Endodermal cell (in vitro differentiated cells): ENCODE measurements at regions not wholly inside any gene's neighbourhood (a gene's known extent, or its start where the extent isn't known, plus 50 kb on each side); places are given as distances from the start of the nearest gene placed in this dataset.

Experiments used
- DNase-seq: peaks from one replicate; pipeline ENCODE4 v3.0.0-alpha.2; 2017
- H3K27ac ChIP-seq: 2 replicates; pipeline ENCODE4 v1.5.1; 2013; ENCODE audit warnings: mild to moderate bottlenecking, low read depth, low read length, moderate library complexity
- H3K27me3 ChIP-seq: 2 replicates; pipeline ENCODE4 v1.6.1; 2013; ENCODE audit warnings: mild to moderate bottlenecking, low read length, moderate library complexity; ENCODE audit not compliant: insufficient read depth, control insufficient read depth, poor library complexity, severe bottlenecking
- H3K36me3 ChIP-seq: 2 replicates; pipeline ENCODE4 v1.7.0; 2013; ENCODE audit warnings: mild to moderate bottlenecking, low read length, moderate library complexity; ENCODE audit not compliant: control insufficient read depth, insufficient read depth
- H3K4me1 ChIP-seq: one replicate; pipeline ENCODE4 v1.7.0; 2013; ENCODE audit warnings: low read length; ENCODE audit not compliant: control insufficient read depth, insufficient read depth
- H3K4me3 ChIP-seq: 2 replicates; pipeline ENCODE4 v1.5.1; 2013; ENCODE audit warnings: mild to moderate bottlenecking, low read length, moderate library complexity
- H3K9ac ChIP-seq: 2 replicates; pipeline ENCODE4 v1.6.1; 2013; ENCODE audit warnings: mild to moderate bottlenecking, low read length, moderate library complexity; ENCODE audit not compliant: poor library complexity, severe bottlenecking; ENCODE audit errors: extremely low read depth
- H3K9me3 ChIP-seq: 2 replicates; pipeline ENCODE4 v1.6.1; 2013; ENCODE audit warnings: mild to moderate bottlenecking, low read length, moderate library complexity; ENCODE audit not compliant: control insufficient read depth
- H3K27ac Mint-ChIP-seq: 2 replicates; pipeline ENCODE4 v1.8.0; 2020; ENCODE audit warnings: mixed read lengths
- H3K27me3 Mint-ChIP-seq: 2 replicates; pipeline ENCODE4 v1.8.0; 2021; ENCODE audit warnings: mild to moderate bottlenecking, mixed read lengths; ENCODE audit not compliant: insufficient read depth
- H3K36me3 Mint-ChIP-seq: 2 replicates; pipeline ENCODE4 v1.8.0; 2020; ENCODE audit warnings: low read depth, mixed read lengths
- H3K4me1 Mint-ChIP-seq: 2 replicates; pipeline ENCODE4 v1.8.0; 2020; ENCODE audit warnings: mixed read lengths
- H3K4me3 Mint-ChIP-seq: 2 replicates; pipeline ENCODE4 v1.8.0; 2020; ENCODE audit warnings: mild to moderate bottlenecking, moderate library complexity, mixed read lengths
- H3K9me3 Mint-ChIP-seq: 2 replicates; pipeline ENCODE4 v1.8.0; 2020; ENCODE audit warnings: mild to moderate bottlenecking, mixed read lengths
- CTCF ChIP-seq: fragments of 200-600 bp; sonication (generic); conservative IDR thresholded peaks from 2 replicates; pipeline ENCODE4 v1.5.0; 2021; ENCODE audit warnings: antibody characterized with exemption, mild to moderate bottlenecking
- WGBS, 2 experiments: methylation state at CpG; one replicate each; pipeline versions ENCODE4 v1.1.5 to v1.1.7; 2013; ENCODE audit warnings: missing lambda C conversion rate in 2 of 2, mixed read lengths in 1 of 2; ENCODE audit not compliant: insufficient coverage in 1 of 2, insufficient read length in 1 of 2; 5-methylcytosine and 5-hydroxymethylcytosine counted together

GRCh38 chr5:56326116-56326515, 93.0 kb upstream of the ANKRD55 start:
- H3K27me3 Mint-ChIP-seq = no peaks in the 10 kb centered on the region
- Histone ChIP-seq H3K9ac (no peak overlapping the region), H3K9me3 (no peaks in the 10 kb centered on the region), H3K27ac (no peak overlapping the region), H3K27me3 (no peaks in the 10 kb centered on the region), H3K4me3 (no peak overlapping the region), H3K36me3 (no peaks in the 10 kb centered on the region), H3K4me1 (peaks cover 5% of the 10 kb centered on the region)
- DNase-seq = no peak
- TF ChIP-seq CTCF = no peak
- H3K36me3 Mint-ChIP-seq = no peaks in the 10 kb centered on the region
- H3K27ac Mint-ChIP-seq = no peak overlapping the region
- H3K4me1 Mint-ChIP-seq = peaks cover 49% of the 10 kb centered on the region
- no peak overlapping the region for H3K4me3 Mint-ChIP-seq
- H3K9me3 Mint-ChIP-seq = no peaks in the 10 kb centered on the region

GRCh38 chr5:56325039-56325438, 91.9 kb upstream of the ANKRD55 start:
- no peak overlapping the region for H3K4me3 ChIP-seq
- H3K4me1 ChIP-seq = peaks cover 5% of the 10 kb centered on the region
- Mint-ChIP-seq H3K27me3 (peaks cover under 1% of the 10 kb centered on the region), H3K4me3 (no peak overlapping the region), H3K9me3 (no peaks in the 10 kb centered on the region), H3K36me3 (no peaks in the 10 kb centered on the region), H3K27ac (no peak overlapping the region), H3K4me1 (peaks cover 43% of the 10 kb centered on the region)
- no peaks in the 10 kb centered on the region for H3K9me3 ChIP-seq
- no peak overlapping the region for H3K9ac ChIP-seq
- H3K36me3 ChIP-seq = no peaks in the 10 kb centered on the region
- no peak for DNase-seq
- H3K27ac ChIP-seq = no peak overlapping the region
- no peaks in the 10 kb centered on the region for H3K27me3 ChIP-seq
- TF ChIP-seq CTCF = no peak
- 91% methylated on average over 2 of the region's 2 CpGs; no CpG with 5 or more reads in 1 of the 2 experiments for WGBS, 2 experiments

DNA sequence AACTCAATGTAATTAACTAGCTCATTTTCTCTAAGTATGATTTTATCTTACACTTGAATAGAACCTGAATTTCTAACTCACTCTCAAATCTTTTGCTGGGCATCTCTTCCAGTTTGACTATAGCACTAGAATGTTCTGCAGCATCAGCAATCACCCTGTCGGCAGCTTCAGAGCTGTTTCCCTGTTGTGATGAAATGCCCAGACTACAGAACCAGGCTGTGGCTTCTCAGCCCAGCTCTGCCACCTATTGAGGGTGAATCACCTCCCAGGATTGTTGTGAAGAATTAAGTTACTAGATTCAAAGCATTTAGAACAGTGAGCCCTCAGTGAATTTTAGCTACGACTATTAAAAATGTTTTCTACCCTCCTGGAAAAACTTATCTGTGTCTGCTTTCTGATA, 90.4 kb upstream of the ANKRD55 start:
- H3K4me3 Mint-ChIP-seq = no peak overlapping the region
- TF ChIP-seq CTCF = peak; percentile 16
- H3K4me1 ChIP-seq = no peaks in the 10 kb centered on the region
- peaks cover 31% of the 10 kb centered on the region for H3K4me1 Mint-ChIP-seq
- no peaks in the 10 kb centered on the region for H3K36me3 ChIP-seq
- H3K27ac ChIP-seq = no peak overlapping the region
- no peaks in the 10 kb centered on the region for H3K27me3 ChIP-seq
- 82 to 86% methylated on average over 2 of the region's 2 CpGs for WGBS, 2 experiments
- H3K27me3 Mint-ChIP-seq = peaks cover 10% of the 10 kb centered on the region
- no peaks in the 10 kb centered on the region for H3K36me3 Mint-ChIP-seq
- peak; percentile 62 for DNase-seq
- no peak overlapping the region for H3K9ac ChIP-seq
- no peaks in the 10 kb centered on the region for H3K9me3 Mint-ChIP-seq
- no peaks in the 10 kb centered on the region for H3K9me3 ChIP-seq
- H3K27ac Mint-ChIP-seq = no peak overlapping the region
- no peak overlapping the region for H3K4me3 ChIP-seq
